ENCODE measurements at regions not wholly inside any gene's neighbourhood (a gene's known extent, or its start where the extent isn't known, plus 50 kb on each side); places are given as distances from the start of the nearest gene placed in this dataset.

- DNase-seq (ENCODE audit: low spot score) = no peak
- H3K27me3 Mint-ChIP-seq (ENCODE audit: low read depth) = no peaks in the 10 kb centered on the region
- TF ChIP-seq CTCF (IDR thresholded peaks at IDR 0.05) = no peak
- no peak overlapping the region for H3K27ac Mint-ChIP-seq (ENCODE audit: unreplicated experiment)
- H3K4me1 Mint-ChIP-seq (ENCODE audit: low read depth) = no peaks in the 10 kb centered on the region
- H3K36me3 Mint-ChIP-seq (ENCODE audit: low read depth) = no peaks in the 10 kb centered on the region
- H3K9me3 Mint-ChIP-seq (ENCODE audit: low read depth) = no peaks in the 10 kb centered on the region
- no peak overlapping the region for H3K4me3 Mint-ChIP-seq (ENCODE audit: unreplicated experiment)
Observed at GRCh38 chr11:87753143-87753542, 422.1 kb downstream of the RAB38 start.

DNA sequence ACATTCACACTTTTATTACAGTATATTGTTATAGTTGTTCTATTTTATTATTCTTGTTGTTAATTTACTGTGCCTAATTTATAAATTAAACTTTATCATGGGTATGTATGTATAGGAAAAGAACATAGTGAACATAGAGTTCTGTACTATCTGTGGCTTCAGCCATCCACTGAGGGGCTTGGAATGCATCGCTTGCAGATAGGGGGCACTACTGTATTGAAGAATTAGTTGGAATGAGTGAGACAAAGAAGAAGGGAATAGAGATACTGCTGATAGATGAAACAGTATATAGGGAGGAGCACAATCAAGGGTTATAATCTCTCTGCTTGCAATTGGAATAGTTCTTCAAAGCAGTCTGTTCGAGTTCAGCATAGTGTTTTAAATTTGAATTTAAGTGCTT is 432.2 kb downstream of the RAB38 start:
- Mint-ChIP-seq H3K4me3 (ENCODE audit: unreplicated experiment) (no peak overlapping the region), H3K4me1 (ENCODE audit: low read depth) (no peaks in the 10 kb centered on the region), H3K27me3 (ENCODE audit: low read depth) (peaks cover 11% of the 10 kb centered on the region), H3K9me3 (ENCODE audit: low read depth) (no peaks in the 10 kb centered on the region), H3K36me3 (ENCODE audit: low read depth) (no peaks in the 10 kb centered on the region), H3K27ac (ENCODE audit: unreplicated experiment) (no peak overlapping the region)
- no peak for TF ChIP-seq CTCF (IDR thresholded peaks at IDR 0.05)
- DNase-seq (ENCODE audit: low spot score) = no peak

DNA sequence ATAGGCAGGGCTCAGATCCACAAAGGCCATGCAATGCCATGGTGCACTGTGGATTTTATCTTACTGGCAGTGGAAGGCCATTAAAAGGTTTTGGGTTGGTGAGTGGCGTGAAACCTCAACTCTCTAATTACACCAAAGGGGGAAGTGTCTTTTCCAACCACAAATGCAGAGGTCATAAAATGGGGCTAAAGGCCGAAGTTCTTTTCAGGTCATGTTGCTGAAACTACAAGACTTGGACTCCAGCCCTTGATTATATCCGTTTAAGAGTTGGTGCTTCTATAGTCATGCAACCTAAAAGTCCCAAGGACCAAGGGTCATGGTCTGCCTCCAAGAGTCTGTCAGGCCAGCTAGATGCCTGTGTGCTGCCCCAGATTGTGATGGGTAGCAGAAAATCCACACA is 434.3 kb downstream of the RAB38 start:
- H3K27me3 Mint-ChIP-seq (ENCODE audit: low read depth) = peaks cover 11% of the 10 kb centered on the region
- no peaks in the 10 kb centered on the region for H3K36me3 Mint-ChIP-seq (ENCODE audit: low read depth)
- no peaks in the 10 kb centered on the region for H3K9me3 Mint-ChIP-seq (ENCODE audit: low read depth)
- no peaks in the 10 kb centered on the region for H3K4me1 Mint-ChIP-seq (ENCODE audit: low read depth)
- H3K4me3 Mint-ChIP-seq (ENCODE audit: unreplicated experiment) = no peak overlapping the region
- H3K27ac Mint-ChIP-seq (ENCODE audit: unreplicated experiment) = no peak overlapping the region
- no peak for TF ChIP-seq CTCF (IDR thresholded peaks at IDR 0.05)
- DNase-seq (ENCODE audit: low spot score) = no peak

- no peak for DNase-seq (ENCODE audit: low spot score)
- no peak for TF ChIP-seq CTCF (IDR thresholded peaks at IDR 0.05)
- H3K4me1 Mint-ChIP-seq (ENCODE audit: low read depth) = no peaks in the 10 kb centered on the region
- H3K4me3 Mint-ChIP-seq (ENCODE audit: unreplicated experiment) = no peak overlapping the region
- H3K27ac Mint-ChIP-seq (ENCODE audit: unreplicated experiment) = no peak overlapping the region
- H3K36me3 Mint-ChIP-seq (ENCODE audit: low read depth) = no peaks in the 10 kb centered on the region
- no peaks in the 10 kb centered on the region for H3K9me3 Mint-ChIP-seq (ENCODE audit: low read depth)
- H3K27me3 Mint-ChIP-seq (ENCODE audit: low read depth) = peaks cover 11% of the 10 kb centered on the region
Observed at GRCh38 chr11:87740451-87740850, 434.8 kb downstream of the RAB38 start.

DNA sequence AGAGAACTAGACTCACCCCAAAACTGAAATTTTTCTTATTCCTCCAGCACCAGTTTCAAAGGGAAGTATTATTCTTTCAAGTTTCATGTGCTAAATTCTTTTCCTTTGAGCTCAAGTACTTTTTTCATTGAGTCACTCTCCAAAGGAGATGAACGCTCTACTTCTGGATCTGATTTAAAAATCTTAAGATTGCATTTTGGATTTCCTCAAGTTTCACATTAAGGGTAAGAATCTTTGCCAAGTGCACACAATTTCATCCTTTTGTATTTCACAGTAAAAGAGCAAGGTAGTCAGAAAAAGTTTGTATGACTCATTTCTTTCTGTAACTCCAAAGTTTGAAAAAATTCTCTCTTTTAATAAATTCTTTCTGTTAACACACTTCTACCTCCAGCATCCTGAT is 435.5 kb downstream of the RAB38 start:
- TF ChIP-seq CTCF (IDR thresholded peaks at IDR 0.05) = no peak
- H3K27ac Mint-ChIP-seq (ENCODE audit: unreplicated experiment) = no peak overlapping the region
- H3K9me3 Mint-ChIP-seq (ENCODE audit: low read depth) = no peaks in the 10 kb centered on the region
- no peaks in the 10 kb centered on the region for H3K4me1 Mint-ChIP-seq (ENCODE audit: low read depth)
- no peak for DNase-seq (ENCODE audit: low spot score)
- peaks cover 11% of the 10 kb centered on the region for H3K27me3 Mint-ChIP-seq (ENCODE audit: low read depth)
- H3K36me3 Mint-ChIP-seq (ENCODE audit: low read depth) = no peaks in the 10 kb centered on the region
- H3K4me3 Mint-ChIP-seq (ENCODE audit: unreplicated experiment) = no peak overlapping the region
